ENCODE measurements at regions not wholly inside any gene's neighbourhood (a gene's known extent, or its start where the extent isn't known, plus 50 kb on each side); places are given as distances from the start of the nearest gene placed in this dataset.

GRCh38 chr22:26732284-26732683, 74.9 kb downstream of the MIAT start:
- DNase-seq (ENCODE audit: low spot score) = no peak

GRCh38 chr22:26734339-26735018, 77.1 kb downstream of the MIAT start:
- no peak for DNase-seq (ENCODE audit: low spot score)

- DNase-seq (ENCODE audit: low spot score) = no peak
Observed at GRCh38 chr22:26735019-26735409, 77.6 kb downstream of the MIAT start.

GRCh38 chr22:26737262-26737661, 79.9 kb downstream of the MIAT start:
- DNase-seq (ENCODE audit: low spot score) = no peak

GRCh38 chr22:26740253-26740652, 82.9 kb downstream of the MIAT start:
- no peak for DNase-seq (ENCODE audit: low spot score)

GRCh38 chr22:26743149-26743548, 85.8 kb downstream of the MIAT start:
- no peak for DNase-seq (ENCODE audit: low spot score)

- no peak for DNase-seq (ENCODE audit: low spot score)
Observed at GRCh38 chr22:26744892-26745808, 87.8 kb downstream of the MIAT start.

- no peak for DNase-seq (ENCODE audit: low spot score)
Observed at GRCh38 chr22:26746311-26746710, 88.9 kb downstream of the MIAT start.

GRCh38 chr22:26748845-26749244, 91.5 kb downstream of the MIAT start:
- peak; percentile 70 for DNase-seq (ENCODE audit: low spot score)

- DNase-seq (ENCODE audit: low spot score) = peak; percentile 46
Observed at GRCh38 chr22:26751217-26751616, 93.8 kb downstream of the MIAT start.

- DNase-seq (ENCODE audit: low spot score) = no peak
Observed at GRCh38 chr22:26753125-26753862, 95.9 kb downstream of the MIAT start.

- peak; percentile 59 for DNase-seq (ENCODE audit: low spot score)
Observed at GRCh38 chr22:26756675-26757293, 99.4 kb downstream of the MIAT start.

GRCh38 chr22:26757496-26757895, 100.1 kb downstream of the MIAT start:
- no peak for DNase-seq (ENCODE audit: low spot score)

GRCh38 chr22:26762503-26763472, 105.4 kb downstream of the MIAT start:
- no peak for DNase-seq (ENCODE audit: low spot score)

GRCh38 chr22:26763633-26764361, 106.4 kb downstream of the MIAT start:
- DNase-seq (ENCODE audit: low spot score) = no peak

- no peak for DNase-seq (ENCODE audit: low spot score)
Observed at GRCh38 chr22:26766510-26767350, 109.3 kb downstream of the MIAT start.

GRCh38 chr22:26767351-26768155, 110.2 kb downstream of the MIAT start:
- no peak for DNase-seq (ENCODE audit: low spot score)

- no peak for DNase-seq (ENCODE audit: low spot score)
Observed at GRCh38 chr22:26768156-26768515, 110.7 kb downstream of the MIAT start.

GRCh38 chr22:26768952-26769351, 111.6 kb downstream of the MIAT start:
- DNase-seq (ENCODE audit: low spot score) = no peak
